ENCODE measurements at regions not wholly inside any gene's neighbourhood (a gene's known extent, or its start where the extent isn't known, plus 50 kb on each side); places are given as distances from the start of the nearest gene placed in this dataset.

DNA sequence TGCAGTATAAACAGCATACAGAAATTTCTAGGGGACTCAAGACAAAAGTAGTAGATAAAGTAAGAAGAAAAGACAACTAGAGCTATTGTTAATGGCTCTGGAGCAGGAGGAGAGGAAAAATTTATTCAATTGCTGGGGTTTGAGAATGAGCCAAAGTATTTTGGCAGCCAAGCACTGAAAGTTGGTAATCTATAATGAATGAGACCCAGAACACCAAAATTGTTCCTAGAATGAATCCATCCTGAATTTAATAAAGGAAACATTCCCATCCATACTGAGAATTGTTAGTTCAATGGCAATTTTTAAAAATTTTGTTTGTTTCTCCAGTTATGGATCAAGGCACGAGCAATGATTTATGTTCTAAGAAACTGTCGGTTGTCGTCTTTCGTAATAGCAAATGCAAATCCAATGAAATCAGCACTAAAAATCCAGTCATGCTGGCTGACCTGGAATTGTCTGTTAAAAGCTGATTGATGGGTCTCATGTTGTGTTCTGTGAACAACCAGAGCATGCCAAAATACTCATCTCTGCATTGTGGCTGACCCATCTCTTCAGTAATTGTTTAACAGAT is 170.9 kb upstream of the LMNTD1 start:
- TF ChIP-seq, protein P1, sequence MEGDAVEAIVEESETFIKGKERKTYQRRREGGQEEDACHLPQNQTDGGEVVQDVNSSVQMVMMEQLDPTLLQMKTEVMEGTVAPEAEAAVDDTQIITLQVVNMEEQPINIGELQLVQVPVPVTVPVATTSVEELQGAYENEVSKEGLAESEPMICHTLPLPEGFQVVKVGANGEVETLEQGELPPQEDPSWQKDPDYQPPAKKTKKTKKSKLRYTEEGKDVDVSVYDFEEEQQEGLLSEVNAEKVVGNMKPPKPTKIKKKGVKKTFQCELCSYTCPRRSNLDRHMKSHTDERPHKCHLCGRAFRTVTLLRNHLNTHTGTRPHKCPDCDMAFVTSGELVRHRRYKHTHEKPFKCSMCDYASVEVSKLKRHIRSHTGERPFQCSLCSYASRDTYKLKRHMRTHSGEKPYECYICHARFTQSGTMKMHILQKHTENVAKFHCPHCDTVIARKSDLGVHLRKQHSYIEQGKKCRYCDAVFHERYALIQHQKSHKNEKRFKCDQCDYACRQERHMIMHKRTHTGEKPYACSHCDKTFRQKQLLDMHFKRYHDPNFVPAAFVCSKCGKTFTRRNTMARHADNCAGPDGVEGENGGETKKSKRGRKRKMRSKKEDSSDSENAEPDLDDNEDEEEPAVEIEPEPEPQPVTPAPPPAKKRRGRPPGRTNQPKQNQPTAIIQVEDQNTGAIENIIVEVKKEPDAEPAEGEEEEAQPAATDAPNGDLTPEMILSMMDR (IDR thresholded peaks at IDR 0.05; ENCODE audit: poor library complexity, severe bottlenecking): no peak
- TF ChIP-seq EZH2 (IDR thresholded peaks at IDR 0.05; ENCODE audit: borderline replicate concordance, insufficient read depth, low read length, poor library complexity, severe bottlenecking) (no peak), POLR2AphosphoS5 (IDR thresholded peaks at IDR 0.05) (no peak), RAD21 (conservative IDR thresholded peaks at IDR 0.05) (no peak), EP300 (conservative IDR thresholded peaks at IDR 0.05; ENCODE audit: poor library complexity, severe bottlenecking) (no peak), SMC3 (conservative IDR thresholded peaks at IDR 0.05; ENCODE audit: poor library complexity) (no peak), TAF1 (IDR thresholded peaks at IDR 0.05; ENCODE audit: low read depth) (no peak), MXI1 (conservative IDR thresholded peaks at IDR 0.05; ENCODE audit: poor library complexity, severe bottlenecking) (no peak)
- TF ChIP-seq, protein P2, sequence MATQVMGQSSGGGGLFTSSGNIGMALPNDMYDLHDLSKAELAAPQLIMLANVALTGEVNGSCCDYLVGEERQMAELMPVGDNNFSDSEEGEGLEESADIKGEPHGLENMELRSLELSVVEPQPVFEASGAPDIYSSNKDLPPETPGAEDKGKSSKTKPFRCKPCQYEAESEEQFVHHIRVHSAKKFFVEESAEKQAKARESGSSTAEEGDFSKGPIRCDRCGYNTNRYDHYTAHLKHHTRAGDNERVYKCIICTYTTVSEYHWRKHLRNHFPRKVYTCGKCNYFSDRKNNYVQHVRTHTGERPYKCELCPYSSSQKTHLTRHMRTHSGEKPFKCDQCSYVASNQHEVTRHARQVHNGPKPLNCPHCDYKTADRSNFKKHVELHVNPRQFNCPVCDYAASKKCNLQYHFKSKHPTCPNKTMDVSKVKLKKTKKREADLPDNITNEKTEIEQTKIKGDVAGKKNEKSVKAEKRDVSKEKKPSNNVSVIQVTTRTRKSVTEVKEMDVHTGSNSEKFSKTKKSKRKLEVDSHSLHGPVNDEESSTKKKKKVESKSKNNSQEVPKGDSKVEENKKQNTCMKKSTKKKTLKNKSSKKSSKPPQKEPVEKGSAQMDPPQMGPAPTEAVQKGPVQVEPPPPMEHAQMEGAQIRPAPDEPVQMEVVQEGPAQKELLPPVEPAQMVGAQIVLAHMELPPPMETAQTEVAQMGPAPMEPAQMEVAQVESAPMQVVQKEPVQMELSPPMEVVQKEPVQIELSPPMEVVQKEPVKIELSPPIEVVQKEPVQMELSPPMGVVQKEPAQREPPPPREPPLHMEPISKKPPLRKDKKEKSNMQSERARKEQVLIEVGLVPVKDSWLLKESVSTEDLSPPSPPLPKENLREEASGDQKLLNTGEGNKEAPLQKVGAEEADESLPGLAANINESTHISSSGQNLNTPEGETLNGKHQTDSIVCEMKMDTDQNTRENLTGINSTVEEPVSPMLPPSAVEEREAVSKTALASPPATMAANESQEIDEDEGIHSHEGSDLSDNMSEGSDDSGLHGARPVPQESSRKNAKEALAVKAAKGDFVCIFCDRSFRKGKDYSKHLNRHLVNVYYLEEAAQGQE (IDR thresholded peaks at IDR 0.05; ENCODE audit: borderline replicate concordance): no peak

Data from neural cell (in vitro differentiated cells).